K562 (cell line): ENCODE measurements at regions not wholly inside any gene's neighbourhood (a gene's known extent, or its start where the extent isn't known, plus 50 kb on each side); places are given as distances from the start of the nearest gene placed in this dataset.
A peak's percentile ranks its signal among the peaks of the same experiment; 100 is the strongest.

ENCODE experiments used
- CBFA2T2 ChIP-seq: fragments of 450-650 bp; conservative IDR thresholded peaks from 2 replicates; pipeline ENCODE4 v1.6.1; 2017; ENCODE audit warnings: mild to moderate bottlenecking
- CREB1 ChIP-seq, 2 experiments: sonication (generic) in 1 of 2; formaldehyde crosslinking in 1 of 2; IDR thresholded peaks; 2 replicates each; pipeline versions ENCODE4 v1.6.1 to v1.8.0; 2012 to 2022; ENCODE audit warnings: inconsistent platforms in 1 of 2, mild to moderate bottlenecking in 1 of 2, missing genetic modification reagents in 1 of 2, moderate library complexity in 1 of 2
- CTBP1 ChIP-seq: fragments of 450-650 bp; IDR thresholded peaks from 2 replicates; pipeline ENCODE4 v1.6.1; 2016; ENCODE audit warnings: borderline replicate concordance
- CTCFL ChIP-seq: IDR thresholded peaks from 2 replicates; pipeline ENCODE4 v1.6.1; 2011; ENCODE audit warnings: borderline replicate concordance, low read depth, mild to moderate bottlenecking, moderate library complexity, low read length; ENCODE audit not compliant: insufficient read depth, poor library complexity, severe bottlenecking
- IFI16 ChIP-seq: fragments of 250-450 bp; sonication (Bioruptor Pico); IDR thresholded peaks from 2 replicates; pipeline ENCODE4 v2.1.2; 2022; ENCODE audit warnings: mild to moderate bottlenecking, inconsistent platforms
- JUND ChIP-seq, 2 experiments: IDR thresholded peaks; 2 replicates in 1 of 2; 3 replicates in 1 of 2; pipeline ENCODE4 v1.6.1; 2011; ENCODE audit warnings: borderline replicate concordance in 2 of 2, low read depth in 2 of 2, low read length in 2 of 2, improper control_type of control experiment in 1 of 2, missing biosample characterization in 1 of 2, missing genetic modification characterization in 1 of 2, missing genetic modification reagents in 1 of 2
- MXI1 ChIP-seq: IDR thresholded peaks from 2 replicates; pipeline ENCODE4 v1.6.1; 2011; ENCODE audit warnings: low read depth, mild to moderate bottlenecking, improper control_type of control experiment, low read length
- NCOR1 ChIP-seq: fragments of 450-650 bp; IDR thresholded peaks from 2 replicates; pipeline ENCODE4 v1.6.1; 2016; ENCODE audit warnings: mild to moderate bottlenecking, moderate library complexity
- PRMT5 ChIP-seq: sonication (generic); formaldehyde crosslinking; IDR thresholded peaks from 2 replicates; pipeline ENCODE4 v1.5.0; 2020; ENCODE audit warnings: missing genetic modification reagents
- RAD21 ChIP-seq, 2 experiments: fragments of 250-450 bp in 1 of 2; fragments of 450-650 bp in 1 of 2; sonication (Bioruptor Pico) in 1 of 2; formaldehyde crosslinking in 1 of 2; IDR thresholded peaks in 1 of 2; conservative IDR thresholded peaks in 1 of 2; 2 replicates each; pipeline versions ENCODE4 v1.4.0 to v1.8.0; 2020 to 2022; ENCODE audit warnings: mild to moderate bottlenecking in 2 of 2, moderate library complexity in 1 of 2
- REST ChIP-seq, 2 experiments: fragments of 450-650 bp; formaldehyde crosslinking in 1 of 2; IDR thresholded peaks; 2 replicates each; pipeline versions ENCODE4 v1.4.0 to v1.6.1; 2014 to 2020; ENCODE audit warnings: mild to moderate bottlenecking in 2 of 2, borderline replicate concordance in 1 of 2, low read depth in 1 of 2
- RUNX1 ChIP-seq: sonication (generic); IDR thresholded peaks from 2 replicates; pipeline ENCODE4 v1.6.1; 2016; ENCODE audit warnings: antibody characterized with exemption, low read depth
- TCF3 ChIP-seq: sonication (generic); formaldehyde crosslinking; IDR thresholded peaks from 2 replicates; pipeline ENCODE4 v1.4.0; 2020; ENCODE audit warnings: mild to moderate bottlenecking, missing genetic modification reagents
- TEAD4 ChIP-seq, 2 experiments: sonication (generic) in 1 of 2; formaldehyde crosslinking in 1 of 2; IDR thresholded peaks; 2 replicates each; pipeline versions ENCODE4 v1.6.1 to v1.8.0; 2012 to 2022; ENCODE audit warnings: borderline replicate concordance in 1 of 2, inconsistent platforms in 1 of 2, low read length in 1 of 2, mild to moderate bottlenecking in 1 of 2, missing genetic modification reagents in 1 of 2
- ZNF384 ChIP-seq: IDR thresholded peaks from 2 replicates; pipeline ENCODE4 v1.6.1; 2012; ENCODE audit warnings: low read depth, low read length, improper control_type of control experiment

GRCh38 chr6:40308533-40309306 lies 278.4 kb downstream of the LRFN2 start (continued):
- TF ChIP-seq REST (IDR thresholded peaks at IDR 0.05; ENCODE audit: borderline replicate concordance) (peak; percentile 80), REST (CRISPR knock-in tag; IDR thresholded peaks at IDR 0.05; ENCODE audit: low read depth) (no peak), CTBP1 (peak; percentile 55; the same call in 1 of the 2 replicates), CTCFL (no peak), RUNX1 (no peak), IFI16 (no peak), RAD21 (CRISPR knock-in tag; conservative IDR thresholded peaks at IDR 0.05 in 1 of 2, IDR thresholded peaks at IDR 0.05 in 1 of 2) (peak; percentile 90 to 91), TCF3 (peak; percentile 25; the same call in 1 of the 2 replicates), JUND (IDR thresholded peaks at IDR 0.05; ENCODE audit: borderline replicate concordance, low read depth, low read length) (no peak; the same call in 1 of the 2 replicates), JUND (tag; IDR thresholded peaks at IDR 0.05; ENCODE audit: borderline replicate concordance, low read depth, low read length) (peak; percentile 25; the same call in 1 of the 3 replicates), MXI1 (no peak), NCOR1 (peak; percentile 14; the same call in 1 of the 2 replicates), PRMT5 (CRISPR knock-in tag) (no peak), TEAD4 (IDR thresholded peaks at IDR 0.05; ENCODE audit: low read length) (peak; percentile 14; the same call in 1 of the 2 replicates), TEAD4 (CRISPR knock-in tag; IDR thresholded peaks at IDR 0.05; ENCODE audit: borderline replicate concordance) (no peak), CREB1 (IDR thresholded peaks at IDR 0.05) (no peak), CREB1 (CRISPR knock-in tag; IDR thresholded peaks at IDR 0.05) (peak; percentile 33; the same call in 1 of the 2 replicates), ZNF384 (peak; percentile 63; the same call in 1 of the 2 replicates), CBFA2T2 (0 out of 2 replicates have a peak, but pooled peaks have one; percentile 8)
